ENCODE measurements at regions not wholly inside any gene's neighbourhood (a gene's known extent, or its start where the extent isn't known, plus 50 kb on each side); places are given as distances from the start of the nearest gene placed in this dataset.

DNA sequence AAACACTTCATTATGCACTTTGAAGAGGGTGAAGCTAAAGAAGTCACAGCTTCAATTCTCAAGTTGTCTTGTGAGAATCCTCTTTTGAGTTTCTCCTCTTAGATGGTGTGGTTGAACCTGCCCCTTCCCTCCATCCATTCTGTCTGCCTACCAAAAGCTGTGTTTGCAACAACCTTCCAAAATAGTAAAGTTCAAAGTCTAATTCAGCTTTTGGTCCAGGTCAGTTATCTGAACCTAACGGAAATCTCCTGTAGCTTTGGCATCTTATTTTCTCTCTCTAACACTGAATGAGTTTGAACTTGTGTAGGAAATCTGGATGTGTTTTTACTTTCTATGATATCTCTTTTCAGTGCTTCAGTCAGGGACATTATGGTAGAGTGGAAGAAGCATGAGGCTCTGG, 201.7 kb upstream of the AR start (continued):
- TF ChIP-seq SP2 (tag by site-specific recombination; IDR thresholded peaks at IDR 0.05) (no peak), ZFP41 (tag by site-specific recombination; IDR thresholded peaks at IDR 0.05; ENCODE audit: borderline replicate concordance) (no peak), WT1 (tag by site-specific recombination; IDR thresholded peaks at IDR 0.05) (no peak)
- TF ChIP-seq, protein P1, sequence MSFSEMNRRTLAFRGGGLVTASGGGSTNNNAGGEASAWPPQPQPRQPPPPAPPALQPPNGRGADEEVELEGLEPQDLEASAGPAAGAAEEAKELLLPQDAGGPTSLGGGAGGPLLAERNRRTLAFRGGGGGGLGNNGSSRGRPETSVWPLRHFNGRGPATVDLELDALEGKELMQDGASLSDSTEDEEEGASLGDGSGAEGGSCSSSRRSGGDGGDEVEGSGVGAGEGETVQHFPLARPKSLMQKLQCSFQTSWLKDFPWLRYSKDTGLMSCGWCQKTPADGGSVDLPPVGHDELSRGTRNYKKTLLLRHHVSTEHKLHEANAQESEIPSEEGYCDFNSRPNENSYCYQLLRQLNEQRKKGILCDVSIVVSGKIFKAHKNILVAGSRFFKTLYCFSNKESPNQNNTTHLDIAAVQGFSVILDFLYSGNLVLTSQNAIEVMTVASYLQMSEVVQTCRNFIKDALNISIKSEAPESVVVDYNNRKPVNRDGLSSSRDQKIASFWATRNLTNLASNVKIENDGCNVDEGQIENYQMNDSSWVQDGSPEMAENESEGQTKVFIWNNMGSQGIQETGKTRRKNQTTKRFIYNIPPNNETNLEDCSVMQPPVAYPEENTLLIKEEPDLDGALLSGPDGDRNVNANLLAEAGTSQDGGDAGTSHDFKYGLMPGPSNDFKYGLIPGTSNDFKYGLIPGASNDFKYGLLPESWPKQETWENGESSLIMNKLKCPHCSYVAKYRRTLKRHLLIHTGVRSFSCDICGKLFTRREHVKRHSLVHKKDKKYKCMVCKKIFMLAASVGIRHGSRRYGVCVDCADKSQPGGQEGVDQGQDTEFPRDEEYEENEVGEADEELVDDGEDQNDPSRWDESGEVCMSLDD (tag by site-specific recombination; IDR thresholded peaks at IDR 0.05): no peak

DNA sequence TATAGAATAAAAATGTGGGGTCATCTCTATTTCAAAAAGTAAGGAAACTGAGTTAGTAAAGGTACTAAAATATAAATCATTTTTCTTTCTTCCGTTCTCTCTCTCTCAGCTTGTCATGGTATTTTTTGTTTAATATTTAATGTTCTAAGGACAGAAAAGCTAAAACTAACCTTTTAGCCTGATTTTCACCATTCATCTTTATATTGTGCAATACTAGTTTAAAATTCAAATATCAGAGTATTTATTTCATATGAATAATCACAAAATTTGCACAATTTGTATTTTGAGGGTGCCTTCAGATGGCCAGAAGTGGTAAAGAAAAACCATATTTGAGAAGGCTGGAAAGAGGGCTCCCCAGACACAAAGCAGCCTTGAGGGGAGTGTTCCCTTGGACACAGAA, 197.6 kb upstream of the AR start:
- Histone ChIP-seq H3K27ac (ENCODE audit: extremely low read depth, low read depth, low read length) (no peak overlapping the region), H3K9me3 (ENCODE audit: control insufficient read depth, insufficient read depth, low read depth, low read length) (no peaks in the 10 kb centered on the region; the same call in none of the 2 replicates), H3K36me3 (ENCODE audit: control insufficient read depth in 2 of 2, insufficient read depth in 1 of 2, low read length in 2 of 2) (no peaks in the 10 kb centered on the region), H3K4me3 (ENCODE audit: low read depth, low read length) (no peak overlapping the region), H3K4me1 (ENCODE audit: control insufficient read depth, insufficient read depth, low read length) (no peaks in the 10 kb centered on the region)
- TF ChIP-seq ZFP3 (tag by site-specific recombination; IDR thresholded peaks at IDR 0.05; ENCODE audit: low read depth) (no peak), ZNF133 (tag by site-specific recombination; IDR thresholded peaks at IDR 0.05) (no peak), GLIS2 (tag by site-specific recombination; IDR thresholded peaks at IDR 0.05) (no peak), YY1 (tag by site-specific recombination; IDR thresholded peaks at IDR 0.05) (no peak), ZNF341 (tag by site-specific recombination; IDR thresholded peaks at IDR 0.05; ENCODE audit: low read depth) (no peak), ZNF768 (tag by site-specific recombination; IDR thresholded peaks at IDR 0.05) (no peak), ZNF623 (tag by site-specific recombination; IDR thresholded peaks at IDR 0.05) (no peak), ZNF571 (tag by site-specific recombination; IDR thresholded peaks at IDR 0.05) (no peak), ZNF664 (tag by site-specific recombination; IDR thresholded peaks at IDR 0.05) (no peak), ZNF37A (tag by site-specific recombination; IDR thresholded peaks at IDR 0.05) (no peak), FEZF1 (tag by site-specific recombination; IDR thresholded peaks at IDR 0.05) (no peak), OSR2 (tag by site-specific recombination; IDR thresholded peaks at IDR 0.05) (no peak), ZNF777 (tag by site-specific recombination; IDR thresholded peaks at IDR 0.05; ENCODE audit: borderline replicate concordance) (no peak), GLI2 (tag by site-specific recombination; IDR thresholded peaks at IDR 0.05; ENCODE audit: borderline replicate concordance, low read depth) (no peak), ZNF510 (tag by site-specific recombination; IDR thresholded peaks at IDR 0.05; ENCODE audit: insufficient replicate concordance) (no peak), ZNF658 (tag by site-specific recombination; IDR thresholded peaks at IDR 0.05) (no peak), ZSCAN23 (tag by site-specific recombination; IDR thresholded peaks at IDR 0.05) (no peak)
- TF ChIP-seq, protein P2, sequence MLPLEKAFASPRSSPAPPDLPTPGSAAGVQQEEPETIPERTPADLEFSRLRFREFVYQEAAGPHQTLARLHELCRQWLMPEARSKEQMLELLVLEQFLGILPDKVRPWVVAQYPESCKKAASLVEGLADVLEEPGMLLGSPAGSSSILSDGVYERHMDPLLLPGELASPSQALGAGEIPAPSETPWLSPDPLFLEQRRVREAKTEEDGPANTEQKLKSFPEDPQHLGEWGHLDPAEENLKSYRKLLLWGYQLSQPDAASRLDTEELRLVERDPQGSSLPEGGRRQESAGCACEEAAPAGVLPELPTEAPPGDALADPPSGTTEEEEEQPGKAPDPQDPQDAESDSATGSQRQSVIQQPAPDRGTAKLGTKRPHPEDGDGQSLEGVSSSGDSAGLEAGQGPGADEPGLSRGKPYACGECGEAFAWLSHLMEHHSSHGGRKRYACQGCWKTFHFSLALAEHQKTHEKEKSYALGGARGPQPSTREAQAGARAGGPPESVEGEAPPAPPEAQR (tag by site-specific recombination; IDR thresholded peaks at IDR 0.05): no peak
- TF ChIP-seq, protein P1 (tag by site-specific recombination; IDR thresholded peaks at IDR 0.05): no peak
- TF ChIP-seq, protein P3, sequence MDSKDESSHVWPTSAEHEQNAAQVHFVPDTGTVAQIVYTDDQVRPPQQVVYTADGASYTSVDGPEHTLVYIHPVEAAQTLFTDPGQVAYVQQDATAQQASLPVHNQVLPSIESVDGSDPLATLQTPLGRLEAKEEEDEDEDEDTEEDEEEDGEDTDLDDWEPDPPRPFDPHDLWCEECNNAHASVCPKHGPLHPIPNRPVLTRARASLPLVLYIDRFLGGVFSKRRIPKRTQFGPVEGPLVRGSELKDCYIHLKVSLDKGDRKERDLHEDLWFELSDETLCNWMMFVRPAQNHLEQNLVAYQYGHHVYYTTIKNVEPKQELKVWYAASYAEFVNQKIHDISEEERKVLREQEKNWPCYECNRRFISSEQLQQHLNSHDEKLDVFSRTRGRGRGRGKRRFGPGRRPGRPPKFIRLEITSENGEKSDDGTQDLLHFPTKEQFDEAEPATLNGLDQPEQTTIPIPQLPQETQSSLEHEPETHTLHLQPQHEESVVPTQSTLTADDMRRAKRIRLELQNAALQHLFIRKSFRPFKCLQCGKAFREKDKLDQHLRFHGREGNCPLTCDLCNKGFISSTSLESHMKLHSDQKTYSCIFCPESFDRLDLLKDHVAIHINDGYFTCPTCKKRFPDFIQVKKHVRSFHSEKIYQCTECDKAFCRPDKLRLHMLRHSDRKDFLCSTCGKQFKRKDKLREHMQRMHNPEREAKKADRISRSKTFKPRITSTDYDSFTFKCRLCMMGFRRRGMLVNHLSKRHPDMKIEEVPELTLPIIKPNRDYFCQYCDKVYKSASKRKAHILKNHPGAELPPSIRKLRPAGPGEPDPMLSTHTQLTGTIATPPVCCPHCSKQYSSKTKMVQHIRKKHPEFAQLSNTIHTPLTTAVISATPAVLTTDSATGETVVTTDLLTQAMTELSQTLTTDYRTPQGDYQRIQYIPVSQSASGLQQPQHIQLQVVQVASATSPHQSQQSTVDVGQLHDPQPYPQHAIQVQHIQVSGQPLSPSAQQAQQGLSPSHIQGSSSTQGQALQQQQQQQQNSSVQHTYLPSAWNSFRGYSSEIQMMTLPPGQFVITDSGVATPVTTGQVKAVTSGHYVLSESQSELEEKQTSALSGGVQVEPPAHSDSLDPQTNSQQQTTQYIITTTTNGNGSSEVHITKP (tag by site-specific recombination; IDR thresholded peaks at IDR 0.05): no peak
- ChIA-PET CTCF (no interaction called here), POLR2A (no interaction called here)

Data from HEK293 (cell line).